Fibroblast of villous mesenchyme (primary cell): ENCODE measurements at regions not wholly inside any gene's neighbourhood (a gene's known extent, or its start where the extent isn't known, plus 50 kb on each side); places are given as distances from the start of the nearest gene placed in this dataset.

ENCODE experiments used
- DNase-seq: peaks from one replicate; pipeline ENCODE4 v3.0.0-alpha.2; 2010; ENCODE audit warnings: low read depth
- H3K4me3 ChIP-seq: 2 replicates; pipeline ENCODE4 v1.5.1; 2011; ENCODE audit warnings: low read depth, mild to moderate bottlenecking, low read length
- CTCF ChIP-seq: IDR thresholded peaks from 2 replicates; pipeline ENCODE4 v1.5.1; 2012; ENCODE audit warnings: low read depth, mild to moderate bottlenecking, low read length; ENCODE audit not compliant: insufficient read depth

GRCh38 chr18:51659781-51660180, 462.3 kb upstream of the MEX3C start:
- no peak for DNase-seq
- TF ChIP-seq CTCF = no peak
- no peak overlapping the region for H3K4me3 ChIP-seq

- DNase-seq = no peak
- H3K4me3 ChIP-seq = no peak overlapping the region
- no peak for TF ChIP-seq CTCF
Observed at GRCh38 chr18:51660188-51660715, 462.8 kb upstream of the MEX3C start.

- H3K4me3 ChIP-seq = no peak overlapping the region
- TF ChIP-seq CTCF = no peak
- no peak for DNase-seq
Observed at GRCh38 chr18:51664236-51664635, 466.8 kb upstream of the MEX3C start.

- no peak for TF ChIP-seq CTCF
- DNase-seq = peak; percentile 1
- no peak overlapping the region for H3K4me3 ChIP-seq
Observed at GRCh38 chr18:51666763-51667191, 469.3 kb upstream of the MEX3C start.

GRCh38 chr18:51668101-51668500, 470.6 kb upstream of the MEX3C start:
- TF ChIP-seq CTCF = peak; percentile 61
- H3K4me3 ChIP-seq = no peak overlapping the region
- DNase-seq = peak; percentile 10

- no peak overlapping the region for H3K4me3 ChIP-seq
- TF ChIP-seq CTCF = no peak
- DNase-seq = no peak
Observed at GRCh38 chr18:51668607-51669006, 471.1 kb upstream of the MEX3C start.

- no peak for TF ChIP-seq CTCF
- no peak for DNase-seq
- H3K4me3 ChIP-seq = no peak overlapping the region
Observed at GRCh38 chr18:51686590-51686989, 489.1 kb upstream of the MEX3C start.
